Motor neuron (in vitro differentiated cells): ENCODE measurements at regions not wholly inside any gene's neighbourhood (a gene's known extent, or its start where the extent isn't known, plus 50 kb on each side); places are given as distances from the start of the nearest gene placed in this dataset.

ENCODE experiments used
- ATAC-seq, 8 experiments: fragments of 200-7000 bp; cut with Tn5 transposase; replicated peaks in 6 of 8; 2 replicates each; pipeline ENCODE4 v1.8.0; 2021; ENCODE audit warnings: mild to moderate bottlenecking in 8 of 8, moderate library complexity in 8 of 8
- H3K27ac ChIP-seq, 2 donors: fragments of 250-450 bp; sonication (Bioruptor Pico); 2 replicates each; pipeline ENCODE4 v1.9.0; 2021; ENCODE audit warnings: antibody characterized with exemption in 2 of 2, mild to moderate bottlenecking in 2 of 2, moderate library complexity in 1 of 2
- H3K4me1 ChIP-seq, 2 donors: fragments of 250-450 bp; sonication (Bioruptor Pico); replicated peaks in 1 of 2; 2 replicates each; pipeline ENCODE4 v1.6.1; 2021; ENCODE audit warnings: antibody characterized with exemption in 2 of 2, mild to moderate bottlenecking in 2 of 2, moderate library complexity in 1 of 2
- H3K4me3 ChIP-seq, 5 donors: fragments of 250-450 bp; sonication (Bioruptor Pico); 2 replicates each; pipeline ENCODE4 v1.9.0; 2021; ENCODE audit warnings: antibody characterized with exemption in 5 of 5, mild to moderate bottlenecking in 5 of 5, moderate library complexity in 4 of 5
- WGBS, 10 experiments: fragments of 450-650 bp; shearing (Covaris generic); methylation state at CpG; one replicate each; pipeline ENCODE4 v1.0.0; 2022; 5-methylcytosine and 5-hydroxymethylcytosine counted together
- in situ Hi-C, 9 experiments: fragments of 400-800 bp; cut with MboI; loops; one replicate each; pipeline ENCODE4 v1.15.0; 2021; ENCODE audit warnings: low sequenced_read_pairs in 9 of 9, low pct_unique_long_range_greater_than_20kb in 2 of 9; ENCODE audit not compliant: unreplicated experiment in 9 of 9

GRCh38 chr1:83747853-83748482, 251.0 kb downstream of the TTLL7 start:
- 0 to 63% (median 25%) methylated on average over 1 to 4 of the region's 4 CpGs; no CpG with 5 or more reads in 1 of the 10 experiments for WGBS, 10 experiments
- H3K4me1 ChIP-seq = peaks cover 13 to 17% of the 10 kb centered on the region in 2 donors
- no peak overlapping the region for H3K27ac ChIP-seq
- H3K4me3 ChIP-seq = no peak overlapping the region
- peak in 2 of 8 experiments; percentile 42 to 49 for ATAC-seq
- in situ Hi-C loops = loop anchor here in 1 of 9 experiments (25.0 kb wide), 1 partner anchor 111 kb away; no protein-coding TSS in a partner anchor

GRCh38 chr1:83746234-83746633, 252.7 kb downstream of the TTLL7 start:
- 56 to 100% (median 89%) methylated on average over 1 to 5 of the region's 5 CpGs; no CpG with 5 or more reads in 1 of the 10 experiments for WGBS, 10 experiments
- Histone ChIP-seq H3K27ac (no peak overlapping the region), H3K4me1 (peaks cover 20 to 26% of the 10 kb centered on the region in 2 donors), H3K4me3 (no peak overlapping the region)
- no peak for ATAC-seq
- in situ Hi-C loops = loop anchor here in 1 of 9 experiments (25.0 kb wide), 1 partner anchor 109 kb away; no protein-coding TSS in a partner anchor

GRCh38 chr1:83742446-83742845, 256.5 kb downstream of the TTLL7 start:
- no peak overlapping the region for H3K4me3 ChIP-seq
- H3K4me1 ChIP-seq = peaks cover 21% of the 10 kb centered on the region in 2 donors
- in situ Hi-C loops = loop anchor here in 1 of 9 experiments (25.0 kb wide), 1 partner anchor 105 kb away; no protein-coding TSS in a partner anchor
- no peak for ATAC-seq
- 0 to 74% (median 50%) methylated on average over 1 to 3 of the region's 3 CpGs for WGBS, 10 experiments
- H3K27ac ChIP-seq = no peak overlapping the region

GRCh38 chr1:83741770-83742169, 257.2 kb downstream of the TTLL7 start:
- Histone ChIP-seq H3K27ac (no peak overlapping the region), H3K4me3 (no peak overlapping the region), H3K4me1 (peaks cover 21% of the 10 kb centered on the region in 2 donors)
- ATAC-seq = no peak
- in situ Hi-C loops = loop anchor here in 1 of 9 experiments (25.0 kb wide), 1 partner anchor 104 kb away; no protein-coding TSS in a partner anchor

- H3K4me3 ChIP-seq = no peak overlapping the region
- H3K27ac ChIP-seq = no peak overlapping the region
- in situ Hi-C loops = loop anchor here in 1 of 9 experiments (25.0 kb wide), 1 partner anchor 104 kb away; no protein-coding TSS in a partner anchor
- ATAC-seq = peak in 3 of 8 experiments; percentile 21 to 76 (median 69)
- 0 to 87% (median 27%) methylated on average over 1 to 2 of the region's 2 CpGs; no CpG with 5 or more reads in 2 of the 10 experiments for WGBS, 10 experiments
- H3K4me1 ChIP-seq = peaks cover 21% of the 10 kb centered on the region in 2 donors
Observed at GRCh38 chr1:83741348-83741747, 257.6 kb downstream of the TTLL7 start.

GRCh38 chr1:83735526-83735925, 263.4 kb downstream of the TTLL7 start:
- Histone ChIP-seq H3K4me1 (no peaks in the 10 kb centered on the region), H3K27ac (no peak overlapping the region), H3K4me3 (no peak overlapping the region)
- WGBS, 10 experiments = 26 to 100% (median 90%) methylated on average over 2 to 3 of the region's 3 CpGs; no CpG with 5 or more reads in 3 of the 10 experiments
- no peak for ATAC-seq
- in situ Hi-C loops = loop anchor here in 1 of 9 experiments (25.0 kb wide), 1 partner anchor 98 kb away; no protein-coding TSS in a partner anchor

GRCh38 chr1:83734420-83734819, 264.5 kb downstream of the TTLL7 start:
- WGBS, 10 experiments = 54 to 97% (median 94%) methylated on average over 3 to 12 of the region's 13 CpGs; no CpG with 5 or more reads in 3 of the 10 experiments
- in situ Hi-C loops = loop anchor here in 1 of 9 experiments (25.0 kb wide), 1 partner anchor 97 kb away; no protein-coding TSS in a partner anchor
- no peak for ATAC-seq

GRCh38 chr1:83725735-83726360, 273.1 kb downstream of the TTLL7 start:
- in situ Hi-C loops = loop anchor here in 1 of 9 experiments (25.0 kb wide), 1 partner anchor 89 kb away; no protein-coding TSS in a partner anchor
- Histone ChIP-seq H3K4me3 (no peak overlapping the region), H3K27ac (no peak overlapping the region), H3K4me1 (no peaks in the 10 kb centered on the region)
- ATAC-seq = no peak
- WGBS, 10 experiments = 33 to 100% (median 93%) methylated on average over 1 to 5 of the region's 5 CpGs; no CpG with 5 or more reads in 2 of the 10 experiments

More at GRCh38 chr1:83734420-83734819, 264.5 kb downstream of the TTLL7 start:
- Histone ChIP-seq H3K4me3 (no peak overlapping the region), H3K27ac (no peak overlapping the region), H3K4me1 (no peaks in the 10 kb centered on the region)

GRCh38 chr1:83718338-83718737, 280.6 kb downstream of the TTLL7 start:
- Histone ChIP-seq H3K27ac (no peak overlapping the region), H3K4me1 (no peaks in the 10 kb centered on the region), H3K4me3 (no peak overlapping the region)
- no peak for ATAC-seq
- 43 to 94% (median 89%) methylated on average over 1 to 6 of the region's 6 CpGs; no CpG with 5 or more reads in 4 of the 10 experiments for WGBS, 10 experiments
- in situ Hi-C loops = no loop called here

- no peak for ATAC-seq
- 47 to 98% (median 89%) methylated on average over 3 to 4 of the region's 4 CpGs; no CpG with 5 or more reads in 4 of the 10 experiments for WGBS, 10 experiments
- in situ Hi-C loops = no loop called here
Observed at GRCh38 chr1:83717785-83718184, 281.1 kb downstream of the TTLL7 start.

GRCh38 chr1:83716641-83717040, 282.3 kb downstream of the TTLL7 start:
- in situ Hi-C loops = no loop called here
- no peak for ATAC-seq
- Histone ChIP-seq H3K27ac (no peak overlapping the region), H3K4me1 (no peaks in the 10 kb centered on the region), H3K4me3 (no peak overlapping the region)
- 31 to 91% (median 80%) methylated on average over 2 to 3 of the region's 3 CpGs; no CpG with 5 or more reads in 7 of the 10 experiments for WGBS, 10 experiments

More at GRCh38 chr1:83717785-83718184, 281.1 kb downstream of the TTLL7 start:
- Histone ChIP-seq H3K4me3 (no peak overlapping the region), H3K4me1 (no peaks in the 10 kb centered on the region), H3K27ac (no peak overlapping the region)

GRCh38 chr1:83715550-83715949, 283.4 kb downstream of the TTLL7 start:
- no peak overlapping the region for H3K4me3 ChIP-seq
- H3K4me1 ChIP-seq = peaks cover 0 to 2% of the 10 kb centered on the region in 2 donors
- 25 to 100% (median 87%) methylated on average over 1 of the region's 1 CpG; no CpG with 5 or more reads in 2 of the 10 experiments for WGBS, 10 experiments
- H3K27ac ChIP-seq = no peak overlapping the region
- no peak for ATAC-seq
- in situ Hi-C loops = no loop called here

- Histone ChIP-seq H3K4me1 (peaks cover 9 to 23% of the 10 kb centered on the region in 2 donors), H3K27ac (no peak overlapping the region), H3K4me3 (no peak overlapping the region)
- in situ Hi-C loops = no loop called here
- WGBS, 10 experiments = 0 to 100% (median 81%) methylated on average over 1 of the region's 1 CpG; no CpG with 5 or more reads in 2 of the 10 experiments
- ATAC-seq = no peak
Observed at GRCh38 chr1:83709662-83710061, 289.3 kb downstream of the TTLL7 start.
